Stomach (tissue), 8 donors: ENCODE measurements at regions not wholly inside any gene's neighbourhood (a gene's known extent, or its start where the extent isn't known, plus 50 kb on each side); places are given as distances from the start of the nearest gene placed in this dataset.

Experiments used
- DNase-seq, 2 donors: peaks; one replicate each; pipeline versions ENCODE4 v3.0.0 to v3.0.0-alpha.2; 2013 to 2019
- H3K27ac ChIP-seq, 5 donors: fragments of 200-600 bp in 4 of 5; sonication (generic) in 4 of 5; one replicate each; pipeline ENCODE4 v1.5.1; 2013 to 2019; ENCODE audit warnings: mild to moderate bottlenecking in 1 of 5, moderate library complexity in 1 of 5
- H3K27me3 ChIP-seq, 3 donors: fragments of 200-600 bp; sonication (generic); one replicate each; pipeline ENCODE4 v1.5.1; 2017 to 2019; ENCODE audit warnings: mixed run types in 1 of 3
- H3K36me3 ChIP-seq, 4 donors: fragments of 200-600 bp; sonication (generic); 1 replicate in 3 of 4; 2 replicates in 1 of 4; pipeline ENCODE4 v1.5.1; 2016 to 2019
- H3K4me1 ChIP-seq, 4 donors: fragments of 200-600 bp; sonication (generic); one replicate each; pipeline ENCODE4 v1.5.1; 2016 to 2019
- H3K4me3 ChIP-seq, 4 donors: fragments of 200-600 bp; sonication (generic) in 3 of 4; one replicate each; pipeline ENCODE4 v1.5.1; 2016 to 2019; ENCODE audit warnings: mild to moderate bottlenecking in 1 of 4
- H3K9me3 ChIP-seq, 4 donors: fragments of 200-600 bp; sonication (generic); one replicate each; pipeline ENCODE4 v1.5.1; 2016 to 2019
- EP300 ChIP-seq: sonication (generic); formaldehyde crosslinking; IDR thresholded peaks from one replicate; pipeline ENCODE4 v1.6.1; 2017; ENCODE audit warnings: antibody characterized with exemption
- POLR2A ChIP-seq, 4 donors: fragments of 450-650 bp; IDR thresholded peaks; one replicate each; pipeline ENCODE4 v1.6.1; 2016; ENCODE audit warnings: antibody characterized with exemption in 4 of 4, control low read depth in 2 of 4, mild to moderate bottlenecking in 1 of 4, moderate library complexity in 1 of 4
- POLR2AphosphoS5 ChIP-seq, 3 donors: sonication (generic); formaldehyde crosslinking; IDR thresholded peaks; one replicate each; pipeline ENCODE4 v1.6.1; 2016; ENCODE audit warnings: antibody characterized with exemption in 3 of 3
- WGBS, 5 donors: extraction: QIAGEN DNeasy Blood & Tissue Kit in 3 of 5; methylation state at CpG; one replicate each; pipeline versions ENCODE4 v1.1.5 to v1.1.7; 2013 to 2018; 5-methylcytosine and 5-hydroxymethylcytosine counted together
- intact Hi-C: fragments of 100-400 bp; cut with DNase I; formaldehyde crosslinking; loops from one replicate; pipeline ENCODE4 v1.15.1; 2023; ENCODE audit warnings: low total_unique reads
- TF ChIP-seq, protein P1 (sequence below), 7 experiments: fragments of 450-650 bp in 4 of 7; fragments of 200-600 bp in 3 of 7; sonication (generic) in 3 of 7; IDR thresholded peaks; one replicate each; pipeline ENCODE4 v1.5.1; 2016 to 2019; ENCODE audit warnings: antibody characterized with exemption in 7 of 7, control low read depth in 2 of 7, mild to moderate bottlenecking in 1 of 7
- donor health status: healthy with polysubstance abuse.
- donor health status: Bipolar disorder and iron deficiency.
- donor health status: healthy.

DNA sequence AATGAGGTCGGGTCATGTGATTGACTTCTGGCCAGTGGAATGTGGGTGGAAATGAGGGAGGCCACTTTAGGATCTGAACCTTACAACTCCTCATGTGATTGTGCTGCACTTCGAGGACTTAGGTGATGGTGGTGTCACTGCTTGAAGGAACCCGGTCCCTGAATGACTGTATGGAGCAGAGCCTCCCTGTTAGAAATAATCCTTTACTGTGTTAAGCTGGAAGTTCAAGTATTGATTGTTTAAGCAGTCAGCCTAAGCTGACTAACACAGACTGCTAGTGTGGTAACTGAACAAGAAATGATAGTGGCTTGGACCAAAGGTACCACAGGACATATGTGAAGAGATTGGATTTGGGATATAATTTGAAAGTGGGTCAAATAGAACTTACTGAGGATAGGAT lies 138.0 kb downstream of the OPN5 start:
- intact Hi-C loops: no loop called here
- Histone ChIP-seq H3K27ac (no peak overlapping the region), H3K27me3 (no peaks in the 10 kb centered on the region), H3K36me3 (no peaks in the 10 kb centered on the region), H3K4me3 (no peak overlapping the region), H3K9me3 (no peaks in the 10 kb centered on the region), H3K4me1 (no peaks in the 10 kb centered on the region)
- 57 to 67% (median 65%) methylated on average over 3 of the region's 3 CpGs for WGBS, 5 donors
- no peak for DNase-seq
- TF ChIP-seq EP300 (no peak), POLR2A (IDR thresholded peaks at IDR 0.05) (no peak), POLR2AphosphoS5 (IDR thresholded peaks at IDR 0.05) (no peak)
- TF ChIP-seq, protein P1, sequence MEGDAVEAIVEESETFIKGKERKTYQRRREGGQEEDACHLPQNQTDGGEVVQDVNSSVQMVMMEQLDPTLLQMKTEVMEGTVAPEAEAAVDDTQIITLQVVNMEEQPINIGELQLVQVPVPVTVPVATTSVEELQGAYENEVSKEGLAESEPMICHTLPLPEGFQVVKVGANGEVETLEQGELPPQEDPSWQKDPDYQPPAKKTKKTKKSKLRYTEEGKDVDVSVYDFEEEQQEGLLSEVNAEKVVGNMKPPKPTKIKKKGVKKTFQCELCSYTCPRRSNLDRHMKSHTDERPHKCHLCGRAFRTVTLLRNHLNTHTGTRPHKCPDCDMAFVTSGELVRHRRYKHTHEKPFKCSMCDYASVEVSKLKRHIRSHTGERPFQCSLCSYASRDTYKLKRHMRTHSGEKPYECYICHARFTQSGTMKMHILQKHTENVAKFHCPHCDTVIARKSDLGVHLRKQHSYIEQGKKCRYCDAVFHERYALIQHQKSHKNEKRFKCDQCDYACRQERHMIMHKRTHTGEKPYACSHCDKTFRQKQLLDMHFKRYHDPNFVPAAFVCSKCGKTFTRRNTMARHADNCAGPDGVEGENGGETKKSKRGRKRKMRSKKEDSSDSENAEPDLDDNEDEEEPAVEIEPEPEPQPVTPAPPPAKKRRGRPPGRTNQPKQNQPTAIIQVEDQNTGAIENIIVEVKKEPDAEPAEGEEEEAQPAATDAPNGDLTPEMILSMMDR (IDR thresholded peaks at IDR 0.05): no peak

DNA sequence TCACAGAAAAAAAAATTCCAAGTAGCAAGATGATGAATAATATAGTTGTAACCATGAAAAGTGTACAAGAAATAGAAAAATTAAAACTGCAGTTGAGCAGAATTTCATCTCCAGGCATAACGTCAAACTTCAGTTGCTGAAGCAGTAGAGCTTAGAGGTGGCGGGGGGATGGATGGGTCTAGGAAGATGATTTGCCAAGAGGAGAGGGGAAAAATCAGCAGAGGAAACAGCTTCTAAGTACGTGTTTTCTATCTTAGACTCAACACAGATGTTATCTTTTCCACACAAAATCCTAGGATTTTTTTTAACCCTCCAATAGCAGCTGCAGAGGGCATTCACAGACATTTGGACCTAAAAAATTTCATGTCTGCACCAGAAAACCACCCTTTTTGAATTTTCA lies 136.0 kb downstream of the OPN5 start:
- DNase-seq: no peak
- WGBS, 5 donors: 46 to 56% (median 51%) methylated on average over 3 of the region's 3 CpGs
- TF ChIP-seq, protein P1 (IDR thresholded peaks at IDR 0.05): no peak
- TF ChIP-seq POLR2AphosphoS5 (IDR thresholded peaks at IDR 0.05) (no peak), EP300 (no peak), POLR2A (IDR thresholded peaks at IDR 0.05) (no peak)
- Histone ChIP-seq H3K27me3 (no peaks in the 10 kb centered on the region), H3K36me3 (no peaks in the 10 kb centered on the region), H3K4me1 (no peaks in the 10 kb centered on the region), H3K9me3 (no peaks in the 10 kb centered on the region), H3K27ac (no peak overlapping the region), H3K4me3 (no peak overlapping the region)
- intact Hi-C loops: no loop called here

DNA sequence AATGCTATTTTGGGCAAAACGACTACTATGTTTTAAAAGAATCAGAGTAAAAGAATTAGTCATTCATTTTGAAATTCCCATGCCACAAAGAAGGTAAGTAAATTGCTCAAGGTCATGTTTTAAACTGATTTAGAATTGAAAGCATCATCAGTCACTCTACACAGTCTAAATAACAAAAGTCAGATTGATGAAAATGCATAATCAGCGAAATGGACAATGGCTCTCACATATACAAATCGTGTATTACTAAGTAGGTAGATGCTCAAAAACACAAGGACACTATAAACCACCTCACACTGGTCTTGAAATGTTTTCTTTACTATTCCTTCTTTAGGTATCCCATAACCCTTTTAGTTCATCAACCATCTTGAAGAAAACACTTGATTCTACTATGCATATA lies 135.4 kb downstream of the OPN5 start:
- Histone ChIP-seq H3K4me3 (no peak overlapping the region), H3K27ac (no peak overlapping the region), H3K4me1 (no peaks in the 10 kb centered on the region), H3K9me3 (no peaks in the 10 kb centered on the region), H3K27me3 (no peaks in the 10 kb centered on the region), H3K36me3 (no peaks in the 10 kb centered on the region)
- whole genome bisulfite sequencing, 5 donors: 54 to 69% (median 64%) methylated on average over 3 of the region's 3 CpGs
- intact Hi-C loops: no loop called here
- no peak for DNase-seq
- TF ChIP-seq POLR2A (IDR thresholded peaks at IDR 0.05): no peak
- TF ChIP-seq, protein P1 (IDR thresholded peaks at IDR 0.05): no peak
- TF ChIP-seq POLR2AphosphoS5 (IDR thresholded peaks at IDR 0.05): no peak
- TF ChIP-seq EP300: no peak

DNA sequence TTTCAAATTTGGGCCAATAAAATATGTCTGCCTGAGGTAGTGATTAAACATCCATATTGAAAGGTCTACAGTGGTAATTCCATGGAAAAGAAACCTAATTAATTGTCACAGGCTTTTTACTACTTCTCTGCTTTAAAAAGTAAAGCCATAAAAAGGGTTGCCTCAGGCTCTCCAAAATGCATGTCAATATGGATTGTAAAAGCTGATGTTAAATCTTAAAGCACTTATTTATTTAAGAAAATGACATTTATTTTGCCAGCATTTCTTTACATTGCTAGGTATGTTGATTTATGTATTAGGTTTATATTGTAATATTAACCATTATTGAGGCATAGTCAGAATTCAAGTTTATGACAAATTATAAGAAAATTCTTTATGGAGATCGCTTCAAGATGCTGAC lies 133.2 kb downstream of the OPN5 start:
- no peaks in the 10 kb centered on the region for H3K9me3 ChIP-seq
- no peak for DNase-seq
- no peak overlapping the region for H3K4me3 ChIP-seq
- TF ChIP-seq POLR2AphosphoS5 (IDR thresholded peaks at IDR 0.05): no peak
- TF ChIP-seq, protein P1 (IDR thresholded peaks at IDR 0.05): no peak
- TF ChIP-seq POLR2A (IDR thresholded peaks at IDR 0.05): no peak
- no peak for TF ChIP-seq EP300
- WGBS, 5 donors: 78 to 87% (median 80%) methylated on average over 1 of the region's 1 CpG
- H3K36me3 ChIP-seq: no peaks in the 10 kb centered on the region
- intact Hi-C loops: no loop called here
- H3K4me1 ChIP-seq: no peaks in the 10 kb centered on the region
- no peak overlapping the region for H3K27ac ChIP-seq
- H3K27me3 ChIP-seq: no peaks in the 10 kb centered on the region

DNA sequence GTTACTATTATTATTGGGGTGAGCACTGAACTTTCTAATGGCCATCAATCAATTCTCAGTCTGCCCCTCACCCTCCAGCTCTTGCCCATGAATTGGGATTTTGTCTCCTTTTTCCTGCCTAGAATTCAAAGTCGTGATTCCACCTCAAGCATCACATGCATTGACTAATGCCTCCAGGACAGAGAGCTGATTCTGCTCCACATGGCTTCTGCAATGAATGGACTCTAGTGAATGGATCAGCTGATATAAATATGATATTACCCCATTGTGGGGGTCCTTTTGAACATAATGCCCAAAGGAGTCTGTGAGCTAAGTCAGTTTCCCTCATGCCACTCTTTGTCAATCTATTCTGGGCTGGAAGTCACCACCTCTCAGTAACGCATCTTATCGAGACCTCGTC lies 126.4 kb downstream of the OPN5 start:
- H3K27me3 ChIP-seq: no peaks in the 10 kb centered on the region
- no peak overlapping the region for H3K4me3 ChIP-seq
- TF ChIP-seq, protein P1 (IDR thresholded peaks at IDR 0.05): no peak
- no peak for TF ChIP-seq POLR2A (IDR thresholded peaks at IDR 0.05)
- TF ChIP-seq POLR2AphosphoS5 (IDR thresholded peaks at IDR 0.05): no peak
- TF ChIP-seq EP300: no peak
- no peaks in the 10 kb centered on the region for H3K4me1 ChIP-seq
- no peaks in the 10 kb centered on the region for H3K36me3 ChIP-seq
- no peak for DNase-seq
- WGBS, 5 donors: 79 to 88% (median 84%) methylated on average over 4 of the region's 4 CpGs
- H3K9me3 ChIP-seq: no peaks in the 10 kb centered on the region
- intact Hi-C loops: no loop called here
- no peak overlapping the region for H3K27ac ChIP-seq
